SK-N-SH (cell line): ENCODE measurements at regions not wholly inside any gene's neighbourhood (a gene's known extent, or its start where the extent isn't known, plus 50 kb on each side); places are given as distances from the start of the nearest gene placed in this dataset.
"Not testable (repeated sequence)": the region's sequence is repeated elsewhere in the genome, so short reads cannot be mapped to it uniquely, and the experiment has no call there.

Experiments used
- CTCF ChIA-PET: fragments of 300-600, 350-600 bp; formaldehyde crosslinking; extraction: SDS; loops from one replicate; lab custom pipeline; 2021; lab: Yijun Ruan, JAX
- POLR2A ChIA-PET: fragments of 350-600 bp; sonication (Branson Sonifier 250); formaldehyde crosslinking; extraction: SDS; loops from one replicate; lab custom pipeline; 2020; ENCODE audit warnings: antibody characterized with exemption, inconsistent platforms; lab: Yijun Ruan, JAX
- DNase-seq: peaks from one replicate; pipeline ENCODE4 v3.0.0; 2012
- H2AFZ ChIP-seq: fragments of 200-600 bp; sonication (generic); 2 replicates; pipeline ENCODE4 v1.8.1; 2016; ENCODE audit warnings: antibody characterized with exemption, mild to moderate bottlenecking, low read depth
- H3F3A ChIP-seq: fragments of 200-600 bp; sonication (generic); replicated peaks from 2 replicates; pipeline ENCODE3; 2016; ENCODE audit warnings: antibody characterized with exemption, mild to moderate bottlenecking; ENCODE audit not compliant: insufficient read depth
- H3K27ac ChIP-seq, 2 experiments: fragments of 200-500 bp in 1 of 2; fragments of 200-600 bp in 1 of 2; sonication (Bioruptor generic) in 1 of 2; sonication (generic), shearing (Covaris generic) in 1 of 2; 2 replicates each; pipeline versions ENCODE4 v1.5.1 to v1.6.1; 2014 to 2016; ENCODE audit warnings: low read depth in 2 of 2, inconsistent platforms in 1 of 2, low read length in 1 of 2, mild to moderate bottlenecking in 1 of 2, mixed read lengths in 1 of 2
- H3K27me3 ChIP-seq: fragments of 200-600 bp; sonication (generic), shearing (Covaris generic); 2 replicates; pipeline ENCODE4 v1.6.1; 2016; ENCODE audit warnings: mixed run types; ENCODE audit not compliant: insufficient read depth
- H3K36me3 ChIP-seq, 2 experiments: fragments of 200-500 bp in 1 of 2; fragments of 200-600 bp in 1 of 2; sonication (Bioruptor generic) in 1 of 2; sonication (generic) in 1 of 2; replicated peaks in 1 of 2; 2 replicates each; pipeline versions ENCODE3 to v1.5.1; 2014 to 2016; ENCODE audit warnings: low read length in 1 of 2, mild to moderate bottlenecking in 1 of 2; ENCODE audit not compliant: insufficient read depth in 2 of 2, control insufficient read depth in 1 of 2
- H3K4me1 ChIP-seq, 2 experiments: fragments of 200-500 bp in 1 of 2; fragments of 200-600 bp in 1 of 2; sonication (Bioruptor generic) in 1 of 2; sonication (generic), shearing (Covaris generic) in 1 of 2; 2 replicates each; pipeline versions ENCODE4 v1.5.1 to v1.6.1; 2014 to 2016; ENCODE audit warnings: low read depth in 1 of 2, low read length in 1 of 2, mixed run types in 1 of 2; ENCODE audit not compliant: insufficient read depth in 2 of 2, control insufficient read depth in 1 of 2
- H3K4me2 ChIP-seq: fragments of 200-600 bp; sonication (generic), shearing (Covaris generic); 2 replicates; pipeline ENCODE4 v1.6.1; 2017; ENCODE audit warnings: mixed run types
- H3K4me3 ChIP-seq, 2 experiments: fragments of 200-500 bp in 1 of 2; fragments of 200-600 bp in 1 of 2; sonication (Bioruptor generic) in 1 of 2; sonication (generic), shearing (Covaris generic) in 1 of 2; 2 replicates each; pipeline versions ENCODE4 v1.5.1 to v1.8.1; 2014 to 2016; ENCODE audit warnings: low read depth in 2 of 2, inconsistent platforms in 1 of 2, low read length in 1 of 2, mild to moderate bottlenecking in 1 of 2, mixed read lengths in 1 of 2, moderate library complexity in 1 of 2
- H3K79me2 ChIP-seq: fragments of 200-600 bp; sonication (generic); 2 replicates; pipeline ENCODE4 v1.8.1; 2017; ENCODE audit warnings: mild to moderate bottlenecking; ENCODE audit not compliant: insufficient read depth
- H3K9ac ChIP-seq: fragments of 200-600 bp; sonication (generic); 2 replicates; pipeline ENCODE4 v1.6.1; 2017; ENCODE audit warnings: mixed run types
- H3K9me2 ChIP-seq: fragments of 200-600 bp; sonication (generic); 2 replicates; pipeline ENCODE4 v1.6.1; 2017; ENCODE audit warnings: mixed run types
- H3K9me3 ChIP-seq: fragments of 200-600 bp; sonication (generic); 2 replicates; pipeline ENCODE4 v1.6.1; 2017; ENCODE audit warnings: mixed run types, mild to moderate bottlenecking, moderate library complexity
- H4K20me1 ChIP-seq: fragments of 200-600 bp; sonication (generic); 2 replicates; pipeline ENCODE4 v1.6.1; 2017; ENCODE audit warnings: mild to moderate bottlenecking, mixed run types; ENCODE audit not compliant: insufficient read depth
- CHD2 ChIP-seq: fragments of 150-350 bp; IDR thresholded peaks from 2 replicates; pipeline ENCODE4 v1.6.1; 2018; ENCODE audit warnings: low read length; ENCODE audit not compliant: partially characterized antibody
- ELF1 ChIP-seq: IDR thresholded peaks from 2 replicates; pipeline ENCODE4 v1.4.0; 2012
- FOSL2 ChIP-seq: IDR thresholded peaks from 2 replicates; pipeline ENCODE4 v1.4.0; 2012; ENCODE audit warnings: low read depth, mild to moderate bottlenecking, moderate library complexity, borderline replicate concordance
- FOXM1 ChIP-seq: IDR thresholded peaks from 2 replicates; pipeline ENCODE4 v1.4.0; 2012; ENCODE audit warnings: low read depth, mild to moderate bottlenecking
- GABPA ChIP-seq: IDR thresholded peaks from 2 replicates; pipeline ENCODE4 v1.4.0; 2012; ENCODE audit warnings: low read depth, mild to moderate bottlenecking
- JUND ChIP-seq: IDR thresholded peaks from 2 replicates; pipeline ENCODE4 v1.4.0; 2012
- MEF2A ChIP-seq: IDR thresholded peaks from 2 replicates; pipeline ENCODE4 v1.4.0; 2012; ENCODE audit warnings: low read depth, borderline replicate concordance
- RAD21 ChIP-seq: IDR thresholded peaks from 2 replicates; pipeline ENCODE4 v1.6.1; 2012; ENCODE audit warnings: mild to moderate bottlenecking, low read length
- SIN3A ChIP-seq: IDR thresholded peaks from 2 replicates; pipeline ENCODE4 v1.6.1; 2012; ENCODE audit warnings: low read depth, mild to moderate bottlenecking, low read length, moderate library complexity, borderline replicate concordance
- TEAD4 ChIP-seq: IDR thresholded peaks from 2 replicates; pipeline ENCODE4 v1.4.0; 2012; ENCODE audit warnings: mild to moderate bottlenecking, borderline replicate concordance; ENCODE audit not compliant: insufficient read depth
- YY1 ChIP-seq: IDR thresholded peaks from 2 replicates; pipeline ENCODE4 v1.4.0; 2012; ENCODE audit warnings: low read depth, mild to moderate bottlenecking
- WGBS: methylation state at CpG from one replicate; pipeline ENCODE4 v1.1.6; 2017; ENCODE audit warnings: low lambda C conversion rate; 5-methylcytosine and 5-hydroxymethylcytosine counted together
- TF ChIP-seq, protein P1 (sequence below): IDR thresholded peaks from 2 replicates; pipeline ENCODE4 v1.4.0; 2012; ENCODE audit warnings: low read depth, borderline replicate concordance
- TF ChIP-seq, protein P2 (sequence below): fragments of 150-350 bp; IDR thresholded peaks from 2 replicates; pipeline ENCODE4 v1.6.1; 2017; ENCODE audit warnings: antibody characterized with exemption, low read length, low read depth, borderline replicate concordance
- TF ChIP-seq, protein P3 (sequence below): IDR thresholded peaks from 2 replicates; pipeline ENCODE4 v1.4.0; 2012; ENCODE audit warnings: low read depth
- TF ChIP-seq, protein P4 (sequence below): IDR thresholded peaks from 2 replicates; pipeline ENCODE4 v1.6.1; 2012; ENCODE audit warnings: mild to moderate bottlenecking, low read depth, low read length, moderate library complexity
- TF ChIP-seq, protein P5 (sequence below): IDR thresholded peaks from 2 replicates; pipeline ENCODE4; 2012
- TF ChIP-seq, protein P6 (sequence below): fragments of 200-600 bp; sonication (generic); IDR thresholded peaks from 2 replicates; pipeline ENCODE4 v1.6.1; 2017; ENCODE audit warnings: antibody characterized with exemption, mild to moderate bottlenecking, moderate library complexity

DNA sequence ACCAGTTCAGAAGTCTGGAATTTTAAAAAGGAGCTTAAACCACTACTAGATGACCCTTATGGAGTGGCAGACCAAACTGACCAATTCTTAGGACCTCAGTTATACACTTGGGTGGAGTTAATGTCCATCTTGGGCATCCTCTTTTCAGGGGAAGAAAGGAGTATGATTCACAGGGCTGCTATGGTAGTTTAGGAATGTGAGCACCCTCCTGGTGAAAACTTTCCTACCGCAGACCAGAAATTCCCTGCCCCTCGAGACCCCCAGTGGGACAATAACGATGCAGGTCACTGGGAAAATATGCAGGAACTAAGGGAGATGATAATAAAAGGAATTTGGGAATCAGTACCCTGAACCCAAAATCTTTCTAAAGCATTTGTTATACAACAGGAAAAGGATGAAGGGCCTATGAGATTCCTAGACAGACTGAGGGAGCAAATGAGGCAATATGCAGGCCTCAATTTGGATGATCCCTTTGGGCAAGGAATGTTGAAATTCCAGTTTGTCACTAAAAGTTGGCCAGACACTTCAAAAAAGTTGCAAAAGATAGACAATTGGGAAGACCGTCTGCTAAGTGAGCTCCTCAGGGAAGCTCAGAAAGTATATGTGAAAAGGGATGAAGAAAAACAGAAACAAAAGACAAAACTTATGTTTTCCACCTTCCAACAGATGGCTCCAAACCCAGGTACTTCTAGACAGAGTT lies 52.4 kb upstream of the ANKRD10 start:
- H2AFZ ChIP-seq, POLR2A ChIA-PET, H3K9me2 ChIP-seq, H3K4me2 ChIP-seq, DNase-seq, H3K27ac ChIP-seq, H4K20me1 ChIP-seq, H3F3A ChIP-seq, H3K36me3 ChIP-seq, H3K4me3 ChIP-seq, H3K4me1 ChIP-seq, H3K9ac ChIP-seq, H3K9me3 ChIP-seq, H3K27me3 ChIP-seq, H3K79me2 ChIP-seq, CTCF ChIA-PET: not testable (repeated sequence)
- WGBS, result 11% methylated on average over 4 of the region's 4 CpGs

DNA sequence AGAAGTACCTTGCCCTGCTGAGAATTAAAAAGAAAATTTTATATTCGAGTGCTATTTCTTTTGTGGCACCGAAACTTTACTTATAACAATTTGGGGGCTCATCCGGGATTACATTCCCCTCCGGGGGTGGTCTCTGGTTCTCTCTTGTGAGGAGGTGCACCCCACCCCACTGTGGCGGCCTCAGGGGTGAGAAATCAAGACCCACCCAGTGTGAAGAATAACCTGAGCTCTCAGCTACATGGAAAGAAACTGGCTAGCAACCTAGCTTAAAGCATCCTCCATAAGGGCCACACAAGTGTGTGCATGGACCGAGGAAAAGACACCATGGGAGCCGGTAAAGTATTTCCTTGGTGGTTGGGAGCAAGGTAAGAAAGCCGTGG lies 50.9 kb upstream of the ANKRD10 start:
- ChIA-PET CTCF (no interaction called here), POLR2A (no interaction called here)
- Histone ChIP-seq H2AFZ (no peak overlapping the region), H3F3A (peaks cover 6% of the 10 kb centered on the region), H3K9me2 (no peaks in the 10 kb centered on the region), H3K79me2 (no peaks in the 10 kb centered on the region), H3K9ac (no peak overlapping the region), H4K20me1 (no peaks in the 10 kb centered on the region), H3K9me3 (peaks cover 3% of the 10 kb centered on the region; the same call in 1 of the 2 replicates), H3K36me3 (no peaks in the 10 kb centered on the region), H3K27ac (no peak overlapping the region), H3K27me3 (no peaks in the 10 kb centered on the region; the same call in 1 of the 2 replicates), H3K4me3 (no peak overlapping the region), H3K4me2 (no peak overlapping the region), H3K4me1 (no peaks in the 10 kb centered on the region)
- DNase-seq, result no peak
- 27% methylated on average over 8 of the region's 8 CpGs for WGBS
- TF ChIP-seq ELF1, result no peak
- no peak for TF ChIP-seq RAD21
- TF ChIP-seq, protein P1, sequence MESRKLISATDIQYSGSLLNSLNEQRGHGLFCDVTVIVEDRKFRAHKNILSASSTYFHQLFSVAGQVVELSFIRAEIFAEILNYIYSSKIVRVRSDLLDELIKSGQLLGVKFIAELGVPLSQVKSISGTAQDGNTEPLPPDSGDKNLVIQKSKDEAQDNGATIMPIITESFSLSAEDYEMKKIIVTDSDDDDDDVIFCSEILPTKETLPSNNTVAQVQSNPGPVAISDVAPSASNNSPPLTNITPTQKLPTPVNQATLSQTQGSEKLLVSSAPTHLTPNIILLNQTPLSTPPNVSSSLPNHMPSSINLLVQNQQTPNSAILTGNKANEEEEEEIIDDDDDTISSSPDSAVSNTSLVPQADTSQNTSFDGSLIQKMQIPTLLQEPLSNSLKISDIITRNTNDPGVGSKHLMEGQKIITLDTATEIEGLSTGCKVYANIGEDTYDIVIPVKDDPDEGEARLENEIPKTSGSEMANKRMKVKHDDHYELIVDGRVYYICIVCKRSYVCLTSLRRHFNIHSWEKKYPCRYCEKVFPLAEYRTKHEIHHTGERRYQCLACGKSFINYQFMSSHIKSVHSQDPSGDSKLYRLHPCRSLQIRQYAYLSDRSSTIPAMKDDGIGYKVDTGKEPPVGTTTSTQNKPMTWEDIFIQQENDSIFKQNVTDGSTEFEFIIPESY, result no peak
- TF ChIP-seq, protein P2, sequence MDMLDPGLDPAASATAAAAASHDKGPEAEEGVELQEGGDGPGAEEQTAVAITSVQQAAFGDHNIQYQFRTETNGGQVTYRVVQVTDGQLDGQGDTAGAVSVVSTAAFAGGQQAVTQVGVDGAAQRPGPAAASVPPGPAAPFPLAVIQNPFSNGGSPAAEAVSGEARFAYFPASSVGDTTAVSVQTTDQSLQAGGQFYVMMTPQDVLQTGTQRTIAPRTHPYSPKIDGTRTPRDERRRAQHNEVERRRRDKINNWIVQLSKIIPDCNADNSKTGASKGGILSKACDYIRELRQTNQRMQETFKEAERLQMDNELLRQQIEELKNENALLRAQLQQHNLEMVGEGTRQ, result no peak
- no peak for TF ChIP-seq GABPA
- TF ChIP-seq CHD2, result no peak
- TF ChIP-seq MEF2A, result no peak
- TF ChIP-seq FOSL2, result no peak
- no peak for TF ChIP-seq SIN3A
- TF ChIP-seq, protein P3, sequence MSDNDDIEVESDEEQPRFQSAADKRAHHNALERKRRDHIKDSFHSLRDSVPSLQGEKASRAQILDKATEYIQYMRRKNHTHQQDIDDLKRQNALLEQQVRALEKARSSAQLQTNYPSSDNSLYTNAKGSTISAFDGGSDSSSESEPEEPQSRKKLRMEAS, result no peak
- TF ChIP-seq JUND, result no peak
- no peak for TF ChIP-seq FOXM1
- TF ChIP-seq, protein P4, sequence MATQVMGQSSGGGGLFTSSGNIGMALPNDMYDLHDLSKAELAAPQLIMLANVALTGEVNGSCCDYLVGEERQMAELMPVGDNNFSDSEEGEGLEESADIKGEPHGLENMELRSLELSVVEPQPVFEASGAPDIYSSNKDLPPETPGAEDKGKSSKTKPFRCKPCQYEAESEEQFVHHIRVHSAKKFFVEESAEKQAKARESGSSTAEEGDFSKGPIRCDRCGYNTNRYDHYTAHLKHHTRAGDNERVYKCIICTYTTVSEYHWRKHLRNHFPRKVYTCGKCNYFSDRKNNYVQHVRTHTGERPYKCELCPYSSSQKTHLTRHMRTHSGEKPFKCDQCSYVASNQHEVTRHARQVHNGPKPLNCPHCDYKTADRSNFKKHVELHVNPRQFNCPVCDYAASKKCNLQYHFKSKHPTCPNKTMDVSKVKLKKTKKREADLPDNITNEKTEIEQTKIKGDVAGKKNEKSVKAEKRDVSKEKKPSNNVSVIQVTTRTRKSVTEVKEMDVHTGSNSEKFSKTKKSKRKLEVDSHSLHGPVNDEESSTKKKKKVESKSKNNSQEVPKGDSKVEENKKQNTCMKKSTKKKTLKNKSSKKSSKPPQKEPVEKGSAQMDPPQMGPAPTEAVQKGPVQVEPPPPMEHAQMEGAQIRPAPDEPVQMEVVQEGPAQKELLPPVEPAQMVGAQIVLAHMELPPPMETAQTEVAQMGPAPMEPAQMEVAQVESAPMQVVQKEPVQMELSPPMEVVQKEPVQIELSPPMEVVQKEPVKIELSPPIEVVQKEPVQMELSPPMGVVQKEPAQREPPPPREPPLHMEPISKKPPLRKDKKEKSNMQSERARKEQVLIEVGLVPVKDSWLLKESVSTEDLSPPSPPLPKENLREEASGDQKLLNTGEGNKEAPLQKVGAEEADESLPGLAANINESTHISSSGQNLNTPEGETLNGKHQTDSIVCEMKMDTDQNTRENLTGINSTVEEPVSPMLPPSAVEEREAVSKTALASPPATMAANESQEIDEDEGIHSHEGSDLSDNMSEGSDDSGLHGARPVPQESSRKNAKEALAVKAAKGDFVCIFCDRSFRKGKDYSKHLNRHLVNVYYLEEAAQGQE, result no peak
- no peak for TF ChIP-seq TEAD4
- TF ChIP-seq, protein P5, sequence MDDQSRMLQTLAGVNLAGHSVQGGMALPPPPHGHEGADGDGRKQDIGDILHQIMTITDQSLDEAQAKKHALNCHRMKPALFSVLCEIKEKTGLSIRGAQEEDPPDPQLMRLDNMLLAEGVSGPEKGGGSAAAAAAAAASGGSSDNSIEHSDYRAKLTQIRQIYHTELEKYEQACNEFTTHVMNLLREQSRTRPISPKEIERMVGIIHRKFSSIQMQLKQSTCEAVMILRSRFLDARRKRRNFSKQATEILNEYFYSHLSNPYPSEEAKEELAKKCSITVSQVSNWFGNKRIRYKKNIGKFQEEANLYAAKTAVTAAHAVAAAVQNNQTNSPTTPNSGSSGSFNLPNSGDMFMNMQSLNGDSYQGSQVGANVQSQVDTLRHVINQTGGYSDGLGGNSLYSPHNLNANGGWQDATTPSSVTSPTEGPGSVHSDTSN, result no peak
- TF ChIP-seq YY1, result no peak
- TF ChIP-seq, protein P6, sequence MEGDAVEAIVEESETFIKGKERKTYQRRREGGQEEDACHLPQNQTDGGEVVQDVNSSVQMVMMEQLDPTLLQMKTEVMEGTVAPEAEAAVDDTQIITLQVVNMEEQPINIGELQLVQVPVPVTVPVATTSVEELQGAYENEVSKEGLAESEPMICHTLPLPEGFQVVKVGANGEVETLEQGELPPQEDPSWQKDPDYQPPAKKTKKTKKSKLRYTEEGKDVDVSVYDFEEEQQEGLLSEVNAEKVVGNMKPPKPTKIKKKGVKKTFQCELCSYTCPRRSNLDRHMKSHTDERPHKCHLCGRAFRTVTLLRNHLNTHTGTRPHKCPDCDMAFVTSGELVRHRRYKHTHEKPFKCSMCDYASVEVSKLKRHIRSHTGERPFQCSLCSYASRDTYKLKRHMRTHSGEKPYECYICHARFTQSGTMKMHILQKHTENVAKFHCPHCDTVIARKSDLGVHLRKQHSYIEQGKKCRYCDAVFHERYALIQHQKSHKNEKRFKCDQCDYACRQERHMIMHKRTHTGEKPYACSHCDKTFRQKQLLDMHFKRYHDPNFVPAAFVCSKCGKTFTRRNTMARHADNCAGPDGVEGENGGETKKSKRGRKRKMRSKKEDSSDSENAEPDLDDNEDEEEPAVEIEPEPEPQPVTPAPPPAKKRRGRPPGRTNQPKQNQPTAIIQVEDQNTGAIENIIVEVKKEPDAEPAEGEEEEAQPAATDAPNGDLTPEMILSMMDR, result no peak
